HG02798 (cell line): ENCODE measurements at regions not wholly inside any gene's neighbourhood (a gene's known extent, or its start where the extent isn't known, plus 50 kb on each side); places are given as distances from the start of the nearest gene placed in this dataset.
"Not testable (repeated sequence)": the region's sequence is repeated elsewhere in the genome, so short reads cannot be mapped to it uniquely, and the experiment has no call there.

Experiments used
- ATAC-seq: cut with Tn5 transposase; IDR thresholded peaks from one replicate; pipeline ENCODE4 v1.9.1; 2021; ENCODE audit warnings: mild to moderate bottlenecking; ENCODE audit not compliant: unreplicated experiment, poor library complexity

GRCh38 chr4:15332377-15332776, 95.5 kb upstream of the C1QTNF7 start:
- no peak for ATAC-seq

- no peak for ATAC-seq
Measured at GRCh38 chr4:15333692-15334633, 93.9 kb upstream of the C1QTNF7 start.

- ATAC-seq, result no peak
Measured at GRCh38 chr4:15336410-15337167, 91.2 kb upstream of the C1QTNF7 start.

DNA sequence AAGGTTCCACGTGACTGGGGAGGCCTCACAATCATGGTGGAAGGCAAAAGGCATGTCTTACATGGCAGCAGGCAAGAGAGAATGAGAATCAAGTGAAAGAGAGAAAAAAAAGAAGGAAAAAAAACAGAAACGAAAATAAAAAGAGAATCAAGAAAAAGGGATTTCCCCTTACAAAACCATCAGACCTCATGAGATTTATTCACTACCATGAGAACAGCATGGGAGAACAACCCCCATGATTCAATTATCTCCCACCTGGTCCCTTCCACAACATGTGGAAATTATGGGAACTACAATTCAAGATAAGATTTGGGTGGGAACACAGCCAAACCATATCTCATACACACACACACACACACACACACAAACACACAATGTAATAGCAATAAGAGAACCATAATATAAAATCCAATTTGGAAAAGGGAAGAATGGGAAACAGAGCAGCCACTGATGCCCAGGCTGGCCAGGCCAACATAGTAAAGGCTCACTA, 90.6 kb upstream of the C1QTNF7 start:
- not testable (repeated sequence) for ATAC-seq

DNA sequence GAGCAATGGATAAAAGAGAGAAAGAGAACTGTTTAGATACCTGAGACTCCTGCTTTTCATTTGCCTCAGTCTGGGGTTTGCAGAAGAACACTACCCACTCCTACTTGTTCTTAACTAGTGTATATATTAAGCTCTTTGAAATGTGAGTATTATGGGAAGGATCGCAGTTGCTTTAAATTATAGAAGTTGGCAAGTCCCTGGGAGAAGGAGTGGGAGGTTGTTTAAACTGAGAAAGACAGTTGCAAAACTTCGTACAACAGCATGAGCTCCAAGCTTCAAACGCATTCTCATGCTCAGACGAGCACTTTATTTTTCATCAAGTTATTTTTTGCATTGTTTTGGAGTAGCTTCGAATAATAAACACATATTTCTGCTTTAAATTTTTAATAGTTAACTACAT, 88.1 kb upstream of the C1QTNF7 start:
- no peak for ATAC-seq

GRCh38 chr4:15340332-15340731, 87.5 kb upstream of the C1QTNF7 start:
- no peak for ATAC-seq

DNA sequence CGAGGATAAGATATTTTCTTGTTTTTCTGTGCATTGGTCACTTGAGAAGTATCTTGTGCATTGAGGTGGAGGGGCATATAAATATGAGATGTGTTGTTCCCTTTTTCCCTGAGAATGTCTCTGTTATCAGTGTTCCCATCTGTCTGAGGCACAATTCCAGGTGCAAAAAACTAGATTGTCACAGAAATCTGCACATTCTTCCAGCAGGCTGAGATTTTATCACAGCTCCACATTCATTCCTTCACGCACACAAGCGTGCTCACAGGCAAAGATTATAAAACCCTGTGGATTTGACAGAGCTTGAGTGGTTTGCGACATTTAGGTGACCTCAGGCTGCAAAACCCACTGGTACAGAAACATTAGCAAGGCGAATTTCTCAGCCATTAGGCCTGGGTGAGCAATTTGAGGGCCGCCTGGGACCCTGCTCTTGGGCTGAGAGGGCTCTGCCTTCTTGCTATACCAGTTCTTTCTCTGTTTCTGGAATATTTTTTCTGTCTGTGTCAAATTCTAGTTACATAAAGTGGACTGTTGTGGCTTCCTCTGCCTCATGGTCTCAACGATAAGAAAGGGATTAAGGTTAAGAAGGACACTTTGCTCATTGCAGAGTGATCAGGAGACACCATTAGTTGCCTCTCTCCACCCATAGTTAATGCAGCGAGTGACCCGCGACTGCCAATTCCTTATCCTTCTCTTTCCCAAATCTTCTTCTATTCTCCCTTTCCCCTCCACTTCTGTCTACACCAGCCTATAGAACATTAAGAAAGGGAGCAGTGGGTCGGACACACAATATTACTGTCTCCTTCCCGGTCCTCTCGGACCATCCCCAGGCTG, 86.7 kb upstream of the C1QTNF7 start:
- no peak for ATAC-seq

DNA sequence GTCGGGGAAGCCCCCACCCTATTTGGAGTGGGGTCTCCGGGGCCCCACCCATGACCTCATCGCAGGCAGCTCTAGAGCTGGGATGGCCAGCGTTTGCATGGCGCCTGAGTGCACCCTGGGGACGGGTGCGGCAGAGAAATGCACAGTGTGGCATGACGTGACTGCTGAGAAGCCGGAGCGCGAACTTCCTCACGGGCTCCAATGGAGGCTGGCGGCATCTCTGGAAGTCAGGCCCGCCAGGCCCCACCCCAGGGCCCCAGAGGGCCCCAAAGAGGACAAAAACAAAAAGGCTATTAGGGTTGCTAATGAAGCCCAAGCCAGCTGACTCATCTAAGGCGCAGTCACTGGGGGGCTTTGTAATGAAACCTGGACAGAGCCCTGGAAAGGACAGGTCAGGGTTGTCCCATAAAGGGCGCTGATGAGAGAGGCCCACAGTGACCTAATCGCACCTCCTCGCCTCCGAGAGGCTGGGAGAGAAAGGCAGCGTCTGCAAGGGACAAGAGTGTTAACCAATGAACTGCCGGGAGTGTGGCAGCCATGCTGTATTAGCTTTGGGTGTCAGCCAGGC, 86.0 kb upstream of the C1QTNF7 start:
- no peak for ATAC-seq

GRCh38 chr4:15343000-15343399, 84.8 kb upstream of the C1QTNF7 start:
- ATAC-seq, result no peak

- ATAC-seq, result no peak
Measured at GRCh38 chr4:15343581-15343980, 84.3 kb upstream of the C1QTNF7 start.

- no peak for ATAC-seq
Measured at GRCh38 chr4:15344041-15344440, 83.8 kb upstream of the C1QTNF7 start.

GRCh38 chr4:15345134-15345533, 82.7 kb upstream of the C1QTNF7 start:
- ATAC-seq, result no peak

- no peak for ATAC-seq
Measured at GRCh38 chr4:15348236-15348635, 79.6 kb upstream of the C1QTNF7 start.

DNA sequence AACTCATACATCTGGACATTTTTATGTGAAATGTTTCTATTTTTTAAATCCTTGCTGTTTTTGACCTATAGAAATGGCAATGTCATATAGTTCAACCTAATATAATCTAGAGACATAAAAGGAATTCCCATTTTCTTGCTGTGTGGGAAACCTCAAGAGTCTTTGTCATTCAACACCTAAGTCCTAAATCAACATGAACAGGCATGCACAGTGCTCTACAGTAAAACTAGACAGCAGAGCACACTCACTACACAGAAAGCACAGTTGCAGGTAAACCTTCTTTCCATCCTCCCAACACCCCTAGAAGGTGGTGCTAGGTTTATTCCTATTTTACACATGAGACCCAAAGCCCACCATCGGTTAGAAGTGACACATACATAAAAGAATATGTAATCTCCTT, 79.1 kb upstream of the C1QTNF7 start:
- no peak for ATAC-seq

DNA sequence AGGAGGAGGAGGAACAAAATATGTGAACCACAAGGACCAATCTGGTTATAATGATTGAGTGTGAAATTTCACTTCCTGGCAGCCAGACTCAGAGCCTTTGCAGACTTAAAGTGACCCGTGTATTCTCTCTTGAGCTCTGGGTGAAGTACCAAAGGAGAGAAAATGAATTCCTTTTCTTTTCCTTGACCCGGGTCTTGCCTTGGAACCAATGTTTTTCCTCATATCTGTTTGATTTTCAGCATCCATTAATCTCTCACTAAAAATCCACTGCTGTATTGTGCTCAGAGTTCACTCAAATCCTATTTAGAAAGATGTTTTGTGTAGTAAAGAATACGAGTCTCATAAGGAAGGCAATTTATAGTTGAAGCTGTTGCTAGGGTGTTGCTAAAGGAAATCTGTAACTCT, 78.3 kb upstream of the C1QTNF7 start:
- ATAC-seq, result no peak

DNA sequence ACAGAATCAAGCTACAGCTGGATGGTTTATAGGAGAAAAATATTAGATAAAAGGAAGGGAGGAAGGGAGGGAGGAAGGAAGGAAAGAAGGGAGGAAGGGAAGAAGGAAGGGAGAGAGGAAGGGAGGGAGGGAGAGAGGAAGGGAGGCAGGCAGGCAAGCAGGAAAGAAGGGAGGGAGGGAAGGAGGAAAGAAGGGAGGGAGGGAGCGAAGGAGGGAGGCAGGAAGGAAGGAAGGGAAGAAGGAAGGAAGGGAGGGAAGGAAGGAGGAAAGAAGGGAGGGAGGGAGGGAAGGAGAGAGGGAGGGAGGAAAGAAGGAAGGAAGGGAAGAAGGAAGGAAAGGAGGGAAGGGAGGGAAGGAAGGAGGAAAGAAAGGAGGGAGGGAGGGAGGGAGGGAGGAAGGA, 77.9 kb upstream of the C1QTNF7 start:
- ATAC-seq, result no peak

GRCh38 chr4:15352524-15352923, 75.3 kb upstream of the C1QTNF7 start:
- no peak for ATAC-seq

DNA sequence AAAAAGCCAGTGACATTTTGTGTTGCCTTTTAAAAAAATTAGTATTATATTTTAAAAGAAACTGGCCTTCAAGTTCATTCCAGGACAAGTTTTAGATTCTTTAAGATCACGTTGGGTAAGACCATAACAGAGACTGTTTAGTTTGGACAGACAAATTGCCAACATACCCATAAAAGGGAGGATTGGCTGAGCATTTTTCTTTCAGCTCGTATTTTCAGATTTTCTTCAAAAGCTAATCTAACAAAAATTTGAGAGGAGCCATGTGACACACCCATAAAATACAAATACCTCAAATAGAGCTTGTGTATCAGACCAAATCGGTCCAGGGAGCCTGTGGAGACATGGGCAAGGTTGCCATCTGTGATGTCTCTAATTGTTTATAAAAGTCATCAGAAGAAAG, 74.6 kb upstream of the C1QTNF7 start:
- ATAC-seq, result no peak

- ATAC-seq, result no peak
Measured at GRCh38 chr4:15354371-15355297, 73.2 kb upstream of the C1QTNF7 start.
